Activated B cell treated with CpG ODN at 0.5 μM for 24 hours (primary cell): ENCODE measurements at regions not wholly inside any gene's neighbourhood (a gene's known extent, or its start where the extent isn't known, plus 50 kb on each side); places are given as distances from the start of the nearest gene placed in this dataset.

ENCODE experiments used
- ATAC-seq: fragments of 200-7000 bp; cut with Tn5 transposase; one replicate; pipeline ENCODE4 v1.10.0; 2021; ENCODE audit warnings: low read depth, mild to moderate bottlenecking, moderate library complexity
- CTCF ChIA-PET: fragments of 350-600 bp; sonication (Branson Sonifier 250); formaldehyde crosslinking; loops from one replicate; lab custom pipeline; 2021; ENCODE audit warnings: antibody characterized with exemption; lab: Charles Lee
- POLR2A ChIA-PET: fragments of 350-600 bp; sonication (Branson Sonifier 250); formaldehyde crosslinking; loops from one replicate; lab custom pipeline; 2021; ENCODE audit warnings: antibody characterized with exemption; lab: Charles Lee
- DNase-seq: peaks from one replicate; pipeline ENCODE4 v3.0.0; 2022
- H3K27ac Mint-ChIP-seq: one replicate; pipeline ENCODE4 v1.8.0; 2020; ENCODE audit warnings: mixed read lengths
- H3K27me3 Mint-ChIP-seq: one replicate; pipeline ENCODE4 v1.8.0; 2021; ENCODE audit warnings: mixed read lengths
- H3K36me3 Mint-ChIP-seq: one replicate; pipeline ENCODE4 v1.8.0; 2021; ENCODE audit warnings: low read depth, mixed read lengths
- H3K4me1 Mint-ChIP-seq: one replicate; pipeline ENCODE4 v1.8.0; 2021; ENCODE audit warnings: mixed read lengths
- H3K4me3 Mint-ChIP-seq: one replicate; pipeline ENCODE4 v1.8.0; 2020; ENCODE audit warnings: mild to moderate bottlenecking, mixed read lengths
- H3K9me3 Mint-ChIP-seq: one replicate; pipeline ENCODE4 v1.8.0; 2020; ENCODE audit warnings: mixed read lengths
- intact Hi-C: fragments of 100-400 bp; cut with micrococcal nuclease; formaldehyde crosslinking; loops from one replicate; pipeline ENCODE4 v1.15.1; 2024
- TF ChIP-seq, protein P1 (sequence below): fragments of 200-600 bp; IDR thresholded peaks from one replicate; pipeline ENCODE4 v1.8.0; 2022; ENCODE audit warnings: antibody characterized with exemption, mild to moderate bottlenecking

DNA sequence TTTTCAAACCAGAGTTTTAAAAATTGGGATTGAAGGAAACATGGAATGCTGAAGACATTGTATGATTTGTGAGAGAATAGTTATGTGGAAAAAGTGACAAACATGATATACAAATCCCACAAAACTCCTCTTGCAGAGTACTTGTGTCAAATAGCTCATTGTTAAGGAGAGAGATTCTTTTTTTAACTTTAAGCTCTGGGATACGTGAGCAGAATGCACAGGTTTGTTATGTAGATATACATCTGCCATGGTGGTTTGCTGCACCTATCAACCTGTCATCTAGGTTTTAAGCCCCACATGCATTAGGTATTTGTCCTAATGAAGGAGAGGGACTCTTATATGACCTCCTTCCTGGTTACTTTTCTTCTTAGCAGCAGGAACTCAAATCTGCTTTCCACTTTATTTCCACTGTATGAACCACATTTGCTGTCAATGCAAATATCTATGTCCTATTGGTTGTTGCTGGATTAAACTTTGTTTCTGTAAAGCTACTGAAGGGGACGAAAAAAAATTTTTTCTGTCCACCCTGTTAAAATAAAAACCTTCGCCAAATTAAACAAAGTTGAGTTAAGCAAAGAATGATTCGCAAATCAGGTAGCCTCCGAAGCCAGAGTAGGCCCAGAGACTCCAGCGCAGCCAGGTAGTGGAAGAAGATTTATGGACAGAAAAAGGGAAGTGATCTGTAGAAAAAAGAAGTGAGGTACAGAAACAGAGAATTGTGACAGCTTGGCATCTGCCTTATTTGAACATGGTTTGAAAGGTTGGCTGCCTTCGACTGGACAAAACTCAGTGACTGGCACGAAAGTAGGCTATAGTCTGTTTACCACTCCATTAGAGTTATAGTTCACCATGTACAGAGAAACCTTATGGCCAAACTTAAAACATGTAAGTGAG, 430.1 kb upstream of the CHST9 start:
- ChIA-PET POLR2A (no interaction called here), CTCF (no interaction called here)
- ATAC-seq (no peak), DNase-seq (no peak)
- no peak overlapping the region for H3K27ac Mint-ChIP-seq
- no peaks in the 10 kb centered on the region for H3K36me3 Mint-ChIP-seq
- no peaks in the 10 kb centered on the region for H3K4me1 Mint-ChIP-seq
- no peaks in the 10 kb centered on the region for H3K27me3 Mint-ChIP-seq
- H3K9me3 Mint-ChIP-seq, result no peaks in the 10 kb centered on the region
- intact Hi-C loops, result no loop called here
- H3K4me3 Mint-ChIP-seq, result no peak overlapping the region
- TF ChIP-seq, protein P1, sequence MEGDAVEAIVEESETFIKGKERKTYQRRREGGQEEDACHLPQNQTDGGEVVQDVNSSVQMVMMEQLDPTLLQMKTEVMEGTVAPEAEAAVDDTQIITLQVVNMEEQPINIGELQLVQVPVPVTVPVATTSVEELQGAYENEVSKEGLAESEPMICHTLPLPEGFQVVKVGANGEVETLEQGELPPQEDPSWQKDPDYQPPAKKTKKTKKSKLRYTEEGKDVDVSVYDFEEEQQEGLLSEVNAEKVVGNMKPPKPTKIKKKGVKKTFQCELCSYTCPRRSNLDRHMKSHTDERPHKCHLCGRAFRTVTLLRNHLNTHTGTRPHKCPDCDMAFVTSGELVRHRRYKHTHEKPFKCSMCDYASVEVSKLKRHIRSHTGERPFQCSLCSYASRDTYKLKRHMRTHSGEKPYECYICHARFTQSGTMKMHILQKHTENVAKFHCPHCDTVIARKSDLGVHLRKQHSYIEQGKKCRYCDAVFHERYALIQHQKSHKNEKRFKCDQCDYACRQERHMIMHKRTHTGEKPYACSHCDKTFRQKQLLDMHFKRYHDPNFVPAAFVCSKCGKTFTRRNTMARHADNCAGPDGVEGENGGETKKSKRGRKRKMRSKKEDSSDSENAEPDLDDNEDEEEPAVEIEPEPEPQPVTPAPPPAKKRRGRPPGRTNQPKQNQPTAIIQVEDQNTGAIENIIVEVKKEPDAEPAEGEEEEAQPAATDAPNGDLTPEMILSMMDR, result no peak

DNA sequence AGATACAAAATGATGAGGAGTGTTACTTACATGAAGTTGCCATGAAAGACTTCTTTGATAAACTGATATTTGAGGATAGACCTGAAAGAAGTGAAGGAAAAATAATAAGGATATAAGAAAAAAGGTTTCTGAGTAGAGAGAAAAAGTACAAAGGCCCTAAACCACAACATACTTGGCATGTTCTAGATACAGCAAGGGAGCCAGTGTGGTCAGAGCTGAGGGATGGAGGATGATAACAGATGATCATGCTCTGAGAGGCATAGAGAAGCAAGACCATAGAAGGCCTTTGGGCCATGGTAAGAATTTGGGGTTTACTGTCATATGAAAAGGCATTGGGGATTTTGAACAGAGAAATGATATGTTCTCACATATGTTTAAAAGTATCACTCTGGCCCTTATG, 424.1 kb upstream of the CHST9 start:
- H3K27ac Mint-ChIP-seq, result no peak overlapping the region
- CTCF ChIA-PET, result interaction anchor here (0.7 to 1.6 kb wide), 2 partner anchors 14 to 53 kb away, joined by 3 to 4 read pairs; no protein-coding TSS in a partner anchor
- no peaks in the 10 kb centered on the region for H3K27me3 Mint-ChIP-seq
- ATAC-seq, result no peak
- no peak for DNase-seq
- no peak overlapping the region for H3K4me3 Mint-ChIP-seq
- no peaks in the 10 kb centered on the region for H3K4me1 Mint-ChIP-seq
- POLR2A ChIA-PET, result no interaction called here
- intact Hi-C loops, result no loop called here
- no peaks in the 10 kb centered on the region for H3K36me3 Mint-ChIP-seq
- H3K9me3 Mint-ChIP-seq, result no peaks in the 10 kb centered on the region
- TF ChIP-seq, protein P1, result no peak

DNA sequence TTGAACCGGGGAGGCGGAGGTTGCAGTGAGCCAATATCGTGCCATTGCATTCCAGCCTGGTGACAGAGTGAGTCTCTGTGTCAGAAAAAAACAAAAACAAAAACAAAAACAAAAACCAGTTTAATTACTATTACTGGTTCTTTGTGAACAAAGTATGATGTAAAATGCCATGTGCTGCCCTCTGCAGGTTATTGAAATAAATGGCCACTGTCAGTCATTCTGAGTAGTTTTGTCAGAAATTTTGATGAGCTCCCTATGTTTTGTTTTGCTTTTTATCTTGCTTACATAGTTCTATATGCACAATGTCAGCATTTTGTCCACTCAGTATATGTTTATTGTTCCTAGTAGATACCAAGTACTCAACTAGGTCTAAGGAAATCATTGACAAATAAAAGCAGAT, 423.6 kb upstream of the CHST9 start:
- no peaks in the 10 kb centered on the region for H3K9me3 Mint-ChIP-seq
- H3K27me3 Mint-ChIP-seq, result no peaks in the 10 kb centered on the region
- intact Hi-C loops, result no loop called here
- H3K4me1 Mint-ChIP-seq, result no peaks in the 10 kb centered on the region
- ATAC-seq, result no peak
- H3K4me3 Mint-ChIP-seq, result no peak overlapping the region
- DNase-seq, result no peak
- ChIA-PET POLR2A (no interaction called here), CTCF (interaction anchor here (0.7 to 1.6 kb wide), 2 partner anchors 13 to 53 kb away, joined by 3 to 4 read pairs; no protein-coding TSS in a partner anchor)
- H3K27ac Mint-ChIP-seq, result no peak overlapping the region
- no peaks in the 10 kb centered on the region for H3K36me3 Mint-ChIP-seq
- TF ChIP-seq, protein P1, result no peak

DNA sequence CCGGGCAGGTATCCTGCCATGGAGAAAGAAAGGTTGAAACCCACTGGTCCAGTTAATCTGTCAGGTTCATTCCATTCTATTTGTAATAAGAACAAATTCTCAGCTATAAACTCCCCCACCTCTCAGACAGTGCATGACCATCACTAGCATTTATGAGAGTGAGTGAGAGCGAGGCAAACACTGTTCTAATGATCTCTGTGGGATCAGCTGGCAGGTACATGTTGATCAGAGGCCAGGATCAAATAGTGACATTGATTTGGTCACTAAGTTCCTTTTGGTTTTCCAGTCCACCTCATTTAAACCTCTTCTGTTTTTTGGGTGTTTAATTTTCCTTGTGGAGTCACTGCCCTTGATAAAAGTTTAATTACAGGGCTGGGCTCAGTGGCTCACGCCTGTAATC, 423.1 kb upstream of the CHST9 start:
- Mint-ChIP-seq H3K4me1 (no peaks in the 10 kb centered on the region), H3K9me3 (no peaks in the 10 kb centered on the region), H3K4me3 (no peak overlapping the region), H3K27ac (no peak overlapping the region), H3K36me3 (no peaks in the 10 kb centered on the region), H3K27me3 (no peaks in the 10 kb centered on the region)
- intact Hi-C loops, result no loop called here
- TF ChIP-seq, protein P1, result no peak
- DNase-seq (no peak), ATAC-seq (no peak)
- CTCF ChIA-PET, result interaction anchor here (1.6 kb wide), 1 partner anchor 13 kb away, joined by 4 read pairs; no protein-coding TSS in a partner anchor
- POLR2A ChIA-PET, result no interaction called here

DNA sequence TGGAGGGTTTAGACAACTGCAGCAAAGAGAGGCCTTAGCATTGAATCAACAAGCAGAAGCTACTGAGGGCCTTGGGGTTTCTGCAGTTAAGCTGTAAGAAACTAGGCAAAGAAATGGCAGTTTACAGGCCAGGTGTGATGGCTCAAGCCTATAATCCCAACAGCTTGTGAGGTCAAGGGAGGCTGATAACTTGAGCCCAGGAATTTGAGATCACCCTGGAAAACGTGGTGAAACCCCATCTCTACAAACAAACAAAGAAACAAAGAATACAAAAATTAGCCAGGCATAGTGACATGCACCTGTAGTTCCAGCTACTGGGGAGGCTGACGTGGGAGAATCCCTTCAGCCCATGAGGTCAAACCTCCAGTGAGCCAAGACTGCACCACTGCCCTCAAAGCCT, 421.6 kb upstream of the CHST9 start:
- TF ChIP-seq, protein P1, result no peak
- ChIA-PET POLR2A (no interaction called here), CTCF (no interaction called here)
- DNase-seq (no peak), ATAC-seq (no peak)
- H3K9me3 Mint-ChIP-seq, result no peaks in the 10 kb centered on the region
- H3K4me1 Mint-ChIP-seq, result no peaks in the 10 kb centered on the region
- H3K36me3 Mint-ChIP-seq, result no peaks in the 10 kb centered on the region
- H3K27me3 Mint-ChIP-seq, result no peaks in the 10 kb centered on the region
- intact Hi-C loops, result no loop called here
- no peak overlapping the region for H3K27ac Mint-ChIP-seq
- no peak overlapping the region for H3K4me3 Mint-ChIP-seq
